Pancreas (tissue), 10 donors: ENCODE measurements at regions not wholly inside any gene's neighbourhood (a gene's known extent, or its start where the extent isn't known, plus 50 kb on each side); places are given as distances from the start of the nearest gene placed in this dataset.

Experiments used
- ATAC-seq, 4 donors: fragments of 200-7000 bp; cut with Tn5 transposase; one replicate each; pipeline versions ENCODE4 v1.8.0 to v1.9.1; 2020; ENCODE audit warnings: mild to moderate bottlenecking in 4 of 4, moderate library complexity in 4 of 4
- DNase-seq, 6 donors: peaks; one replicate each; pipeline ENCODE4 v3.0.0-alpha.2; 2020
- FAIRE-seq: peaks from 2 replicates; lab custom pipeline; 2012; peaks lifted over from hg19 to GRCh38; lab: Jason Lieb, UNC
- H3K27ac ChIP-seq, 4 donors: fragments of 200-600 bp; sonication (generic); 1 replicate in 3 of 4; 2 replicates in 1 of 4; pipeline versions ENCODE4 v1.5.0 to v1.8.0; 2020
- H3K27me3 ChIP-seq, 4 donors: fragments of 200-600 bp; one replicate each; pipeline ENCODE4 v1.8.0; 2021
- H3K36me3 ChIP-seq, 3 donors: fragments of 200-600 bp; sonication (generic) in 1 of 3; one replicate each; pipeline versions ENCODE4 v1.5.0 to v1.8.0; 2020 to 2021
- H3K4me1 ChIP-seq, 3 donors: fragments of 200-600 bp; one replicate each; pipeline ENCODE4 v1.8.0; 2021
- H3K4me3 ChIP-seq, 4 donors: fragments of 200-600 bp; sonication (generic) in 2 of 4; one replicate each; pipeline versions ENCODE4 v1.5.0 to v1.8.0; 2020 to 2021
- H3K9me3 ChIP-seq, 4 donors: fragments of 200-600 bp; one replicate each; pipeline ENCODE4 v1.8.0; 2021
- WGBS, 2 donors: extraction: QIAGEN DNeasy Blood & Tissue Kit; methylation state at CpG; one replicate each; pipeline ENCODE4 v1.1.7; 2013; 5-methylcytosine and 5-hydroxymethylcytosine counted together
- intact Hi-C, 3 donors: fragments of 100-400 bp; cut with DNase I; formaldehyde crosslinking; loops; one replicate each; pipeline versions ENCODE4 v1.11.1 to v1.14.2; 2022
- TF ChIP-seq, protein P1 (sequence below), 4 donors: fragments of 200-600 bp; sonication (generic) in 3 of 4; IDR thresholded peaks; one replicate each; pipeline versions ENCODE4 v1.5.0 to v1.8.0; 2021; ENCODE audit warnings: antibody characterized with exemption in 4 of 4
- donor health status: healthy with polysubstance abuse.
- donor health status: DM: no; HTN: no; CAD: no; lungs with moderate emphysema.
- donor health status: DM: no; HTN: no; CAD: no.
- donor health status: control.
- donor health status: control.
- donor health status: Bipolar disorder and iron deficiency.
- donor health status: DM: yes; HTN: yes; CAD: no.
- donor health status: DM: no; HTN: no; CAD: no.
- donor health status: DM: no; HTN: no; CAD: no.
- donor health status: DM: yes; HTN: yes; CAD: no.

DNA sequence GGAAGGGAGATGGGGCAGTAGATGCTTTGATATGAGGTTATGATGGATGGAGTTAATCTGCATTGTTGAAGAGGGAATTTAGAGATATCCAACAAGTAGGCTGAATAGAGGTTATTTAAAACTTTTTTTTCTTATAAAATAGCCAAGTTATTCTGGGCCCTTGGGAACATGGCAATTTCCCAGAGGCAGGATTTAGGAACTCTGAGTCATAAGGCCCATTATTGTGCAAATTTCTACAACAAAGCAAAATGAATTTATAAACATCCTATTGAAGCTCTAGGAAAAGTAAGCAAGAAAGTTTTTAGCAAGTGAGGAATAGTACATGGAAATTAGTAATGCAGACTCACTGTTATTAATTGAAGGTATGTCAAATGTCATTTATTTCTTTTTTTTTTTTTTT, 160.9 kb upstream of the NPY start:
- intact Hi-C loops = no loop called here
- H3K27me3 ChIP-seq = no peaks in the 10 kb centered on the region
- no peaks in the 10 kb centered on the region for H3K9me3 ChIP-seq
- no peaks in the 10 kb centered on the region for H3K4me1 ChIP-seq
- TF ChIP-seq, protein P1, sequence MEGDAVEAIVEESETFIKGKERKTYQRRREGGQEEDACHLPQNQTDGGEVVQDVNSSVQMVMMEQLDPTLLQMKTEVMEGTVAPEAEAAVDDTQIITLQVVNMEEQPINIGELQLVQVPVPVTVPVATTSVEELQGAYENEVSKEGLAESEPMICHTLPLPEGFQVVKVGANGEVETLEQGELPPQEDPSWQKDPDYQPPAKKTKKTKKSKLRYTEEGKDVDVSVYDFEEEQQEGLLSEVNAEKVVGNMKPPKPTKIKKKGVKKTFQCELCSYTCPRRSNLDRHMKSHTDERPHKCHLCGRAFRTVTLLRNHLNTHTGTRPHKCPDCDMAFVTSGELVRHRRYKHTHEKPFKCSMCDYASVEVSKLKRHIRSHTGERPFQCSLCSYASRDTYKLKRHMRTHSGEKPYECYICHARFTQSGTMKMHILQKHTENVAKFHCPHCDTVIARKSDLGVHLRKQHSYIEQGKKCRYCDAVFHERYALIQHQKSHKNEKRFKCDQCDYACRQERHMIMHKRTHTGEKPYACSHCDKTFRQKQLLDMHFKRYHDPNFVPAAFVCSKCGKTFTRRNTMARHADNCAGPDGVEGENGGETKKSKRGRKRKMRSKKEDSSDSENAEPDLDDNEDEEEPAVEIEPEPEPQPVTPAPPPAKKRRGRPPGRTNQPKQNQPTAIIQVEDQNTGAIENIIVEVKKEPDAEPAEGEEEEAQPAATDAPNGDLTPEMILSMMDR (IDR thresholded peaks at IDR 0.05) = no peak
- no peak for FAIRE-seq
- H3K27ac ChIP-seq = no peak overlapping the region
- H3K36me3 ChIP-seq = no peaks in the 10 kb centered on the region
- no peak for DNase-seq
- no peak for ATAC-seq
- no peak overlapping the region for H3K4me3 ChIP-seq

DNA sequence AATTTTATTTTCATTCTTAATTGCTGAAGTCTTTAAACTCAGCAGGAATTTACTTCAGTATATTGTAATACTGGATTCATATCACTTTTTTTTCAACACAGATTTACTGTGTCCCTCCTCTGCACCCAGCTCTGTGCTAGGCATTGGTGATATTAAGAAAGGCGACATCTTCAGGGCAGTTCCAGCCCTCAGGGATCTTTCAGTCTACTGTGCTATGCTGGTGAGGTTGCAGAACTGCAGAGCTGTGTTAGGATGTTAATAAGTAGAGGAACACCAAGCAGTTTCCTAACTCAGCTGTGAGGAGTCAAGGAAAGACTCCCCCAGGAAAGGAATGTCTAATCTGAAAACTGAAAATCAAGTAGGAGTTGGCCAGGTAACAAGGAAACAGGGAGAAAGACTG, 158.2 kb upstream of the NPY start:
- no peaks in the 10 kb centered on the region for H3K9me3 ChIP-seq
- ATAC-seq = no peak
- no peaks in the 10 kb centered on the region for H3K4me1 ChIP-seq
- no peaks in the 10 kb centered on the region for H3K27me3 ChIP-seq
- no peak for FAIRE-seq
- H3K4me3 ChIP-seq = no peak overlapping the region
- DNase-seq = no peak
- intact Hi-C loops = no loop called here
- TF ChIP-seq, protein P1 (IDR thresholded peaks at IDR 0.05) = no peak
- WGBS, 2 donors = 73 to 94% methylated on average over 1 of the region's 1 CpG
- H3K36me3 ChIP-seq = no peaks in the 10 kb centered on the region
- no peak overlapping the region for H3K27ac ChIP-seq

DNA sequence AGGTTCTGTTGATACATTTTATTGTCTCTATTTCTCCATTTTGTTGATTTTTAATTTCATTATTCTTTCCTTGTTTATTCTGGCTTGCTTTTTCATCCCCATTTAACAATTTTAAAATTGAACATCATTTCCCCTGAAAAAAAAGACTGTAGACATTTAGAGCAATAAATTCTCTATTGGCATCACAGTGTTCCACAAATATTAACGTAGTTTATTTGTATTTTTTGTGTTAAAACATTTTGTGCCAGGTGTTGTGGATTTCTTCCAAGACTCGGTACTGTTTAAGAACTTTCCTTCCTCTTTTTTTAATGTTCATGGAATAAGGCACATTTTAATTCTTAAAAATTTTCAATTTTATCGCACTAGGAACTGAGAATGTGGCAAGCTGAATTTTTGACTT, 156.1 kb upstream of the NPY start:
- 65 to 74% methylated on average over 3 of the region's 3 CpGs for WGBS, 2 donors
- intact Hi-C loops = no loop called here
- TF ChIP-seq, protein P1 (IDR thresholded peaks at IDR 0.05) = no peak
- H3K27ac ChIP-seq = no peak overlapping the region
- H3K4me1 ChIP-seq = no peaks in the 10 kb centered on the region
- H3K36me3 ChIP-seq = no peaks in the 10 kb centered on the region
- no peak for FAIRE-seq
- DNase-seq = no peak
- H3K4me3 ChIP-seq = no peak overlapping the region
- H3K27me3 ChIP-seq = no peaks in the 10 kb centered on the region
- no peaks in the 10 kb centered on the region for H3K9me3 ChIP-seq
- ATAC-seq = no peak

DNA sequence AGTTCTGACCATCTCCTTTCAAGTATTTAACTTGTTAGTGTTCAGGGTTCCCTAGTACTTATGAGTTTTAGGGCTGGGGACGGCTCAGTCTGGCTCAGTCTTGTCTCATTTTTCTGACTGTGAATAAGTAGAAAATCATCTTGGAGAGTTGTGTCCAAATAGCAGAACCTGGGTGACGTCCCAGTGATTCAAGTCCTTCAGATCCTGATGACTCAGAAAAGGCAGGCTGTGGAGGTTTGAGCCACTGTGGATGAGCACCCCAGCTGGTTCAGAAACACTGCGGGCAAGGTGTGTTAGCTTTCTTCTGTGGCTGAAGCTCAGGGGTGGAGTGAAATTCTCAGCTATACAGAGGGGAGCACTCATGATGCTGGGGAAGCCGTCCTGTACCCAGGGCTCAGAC, 154.4 kb upstream of the NPY start:
- Histone ChIP-seq H3K36me3 (no peaks in the 10 kb centered on the region), H3K27ac (no peak overlapping the region), H3K27me3 (no peaks in the 10 kb centered on the region), H3K4me1 (no peaks in the 10 kb centered on the region), H3K9me3 (no peaks in the 10 kb centered on the region), H3K4me3 (no peak overlapping the region)
- FAIRE-seq (no peak), DNase-seq (no peak), ATAC-seq (no peak)
- intact Hi-C loops = no loop called here
- 75 to 76% methylated on average over 4 of the region's 4 CpGs for WGBS, 2 donors
- TF ChIP-seq, protein P1 (IDR thresholded peaks at IDR 0.05) = no peak

DNA sequence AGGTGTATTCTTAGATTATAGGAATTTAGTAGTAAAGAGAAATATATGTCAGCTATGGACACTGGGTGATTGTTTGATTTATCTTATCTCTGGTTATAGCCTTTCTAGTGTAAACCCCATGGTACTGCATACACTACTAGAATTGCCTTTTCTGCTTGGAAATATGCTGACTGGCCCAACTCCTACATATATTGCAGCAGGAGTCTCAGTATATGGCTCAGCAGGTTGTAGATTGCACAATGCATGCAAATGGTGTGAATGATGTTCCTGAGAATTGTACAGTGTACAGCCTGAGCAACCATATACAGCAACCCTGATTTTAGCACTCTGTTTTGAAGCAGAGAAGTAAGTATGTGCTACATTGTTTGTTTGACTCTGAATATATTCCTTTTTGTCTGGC, 153.4 kb upstream of the NPY start:
- Histone ChIP-seq H3K27me3 (no peaks in the 10 kb centered on the region), H3K27ac (no peak overlapping the region), H3K4me1 (no peaks in the 10 kb centered on the region), H3K9me3 (no peaks in the 10 kb centered on the region), H3K4me3 (no peak overlapping the region), H3K36me3 (no peaks in the 10 kb centered on the region)
- ATAC-seq (no peak), FAIRE-seq (no peak), DNase-seq (no peak)
- TF ChIP-seq, protein P1 (IDR thresholded peaks at IDR 0.05) = no peak
- intact Hi-C loops = no loop called here
